Chondrocyte (in vitro differentiated cells): ENCODE measurements at regions not wholly inside any gene's neighbourhood (a gene's known extent, or its start where the extent isn't known, plus 50 kb on each side); places are given as distances from the start of the nearest gene placed in this dataset.

Experiments
- DNase-seq: peaks from one replicate; pipeline ENCODE4 v3.0.0; 2021; ENCODE audit warnings: mixed read lengths, low spot score
- H3K27ac Mint-ChIP-seq: one replicate; pipeline ENCODE4 v1.8.0; 2021; ENCODE audit warnings: mild to moderate bottlenecking, moderate library complexity, mixed read lengths; ENCODE audit not compliant: unreplicated experiment
- H3K27me3 Mint-ChIP-seq: 2 replicates; pipeline ENCODE4 v1.8.0; 2021; ENCODE audit warnings: low read depth, mixed read lengths
- H3K36me3 Mint-ChIP-seq: 2 replicates; pipeline ENCODE4 v1.8.0; 2021; ENCODE audit warnings: low read depth, mixed read lengths
- H3K4me1 Mint-ChIP-seq: 2 replicates; pipeline ENCODE4 v1.8.0; 2021; ENCODE audit warnings: low read depth, mild to moderate bottlenecking, mixed read lengths
- H3K4me3 Mint-ChIP-seq: one replicate; pipeline ENCODE4 v1.8.0; 2021; ENCODE audit warnings: mild to moderate bottlenecking, moderate library complexity, mixed read lengths; ENCODE audit not compliant: unreplicated experiment
- H3K9me3 Mint-ChIP-seq: 2 replicates; pipeline ENCODE4 v1.8.0; 2021; ENCODE audit warnings: low read depth, mixed read lengths
- TF ChIP-seq, protein P1 (sequence below): fragments of 200-600 bp; sonication (generic); IDR thresholded peaks from 2 replicates; pipeline ENCODE4 v1.5.0; 2021; ENCODE audit warnings: antibody characterized with exemption, mild to moderate bottlenecking, moderate library complexity

DNA sequence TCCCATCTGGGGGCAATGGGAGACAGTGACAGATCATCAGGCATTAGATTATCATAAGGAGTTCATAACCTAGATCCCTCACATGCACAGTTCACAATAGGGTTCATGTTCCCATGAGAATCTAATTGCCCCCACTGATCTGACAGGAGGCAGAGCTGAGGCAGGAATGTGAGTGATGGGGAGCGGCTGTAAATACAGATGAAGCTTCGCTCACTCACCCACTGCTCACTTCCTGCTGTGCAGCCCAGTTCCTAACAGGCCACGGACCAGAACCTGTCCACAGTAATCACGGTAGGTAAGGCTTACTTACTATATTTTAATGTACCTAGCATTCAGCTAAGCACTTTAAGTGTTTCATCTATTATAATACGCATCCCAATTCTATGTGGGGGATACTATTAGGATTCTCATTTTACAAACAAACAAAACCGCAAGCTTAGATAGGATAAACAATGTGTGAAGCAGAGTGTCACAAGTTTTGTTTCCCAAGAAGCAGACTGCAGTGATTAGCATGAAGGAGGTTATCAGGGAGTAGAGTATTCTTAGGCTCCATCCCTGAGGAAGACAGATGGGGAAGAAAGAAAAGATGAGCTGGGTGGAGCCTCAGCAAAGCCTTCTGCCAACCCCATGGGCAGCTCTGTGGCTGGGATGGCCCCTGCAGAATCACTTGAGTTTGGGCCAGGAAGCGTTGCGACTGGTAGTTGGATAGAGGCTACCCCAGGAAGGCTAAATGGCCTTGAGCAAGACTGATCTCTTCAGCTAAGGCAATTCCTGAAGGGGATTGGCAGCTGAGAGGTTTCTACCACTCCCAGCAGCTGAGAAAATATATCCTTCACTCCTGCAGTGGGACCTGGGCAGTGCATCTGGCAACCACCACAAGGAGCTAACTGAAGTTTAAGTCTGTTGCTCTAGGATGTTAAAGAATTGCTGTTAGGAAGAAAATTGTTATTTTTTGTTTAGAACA, 133.1 kb downstream of the MREG start:
- DNase-seq = no peak
- TF ChIP-seq, protein P1, sequence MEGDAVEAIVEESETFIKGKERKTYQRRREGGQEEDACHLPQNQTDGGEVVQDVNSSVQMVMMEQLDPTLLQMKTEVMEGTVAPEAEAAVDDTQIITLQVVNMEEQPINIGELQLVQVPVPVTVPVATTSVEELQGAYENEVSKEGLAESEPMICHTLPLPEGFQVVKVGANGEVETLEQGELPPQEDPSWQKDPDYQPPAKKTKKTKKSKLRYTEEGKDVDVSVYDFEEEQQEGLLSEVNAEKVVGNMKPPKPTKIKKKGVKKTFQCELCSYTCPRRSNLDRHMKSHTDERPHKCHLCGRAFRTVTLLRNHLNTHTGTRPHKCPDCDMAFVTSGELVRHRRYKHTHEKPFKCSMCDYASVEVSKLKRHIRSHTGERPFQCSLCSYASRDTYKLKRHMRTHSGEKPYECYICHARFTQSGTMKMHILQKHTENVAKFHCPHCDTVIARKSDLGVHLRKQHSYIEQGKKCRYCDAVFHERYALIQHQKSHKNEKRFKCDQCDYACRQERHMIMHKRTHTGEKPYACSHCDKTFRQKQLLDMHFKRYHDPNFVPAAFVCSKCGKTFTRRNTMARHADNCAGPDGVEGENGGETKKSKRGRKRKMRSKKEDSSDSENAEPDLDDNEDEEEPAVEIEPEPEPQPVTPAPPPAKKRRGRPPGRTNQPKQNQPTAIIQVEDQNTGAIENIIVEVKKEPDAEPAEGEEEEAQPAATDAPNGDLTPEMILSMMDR = no peak

DNA sequence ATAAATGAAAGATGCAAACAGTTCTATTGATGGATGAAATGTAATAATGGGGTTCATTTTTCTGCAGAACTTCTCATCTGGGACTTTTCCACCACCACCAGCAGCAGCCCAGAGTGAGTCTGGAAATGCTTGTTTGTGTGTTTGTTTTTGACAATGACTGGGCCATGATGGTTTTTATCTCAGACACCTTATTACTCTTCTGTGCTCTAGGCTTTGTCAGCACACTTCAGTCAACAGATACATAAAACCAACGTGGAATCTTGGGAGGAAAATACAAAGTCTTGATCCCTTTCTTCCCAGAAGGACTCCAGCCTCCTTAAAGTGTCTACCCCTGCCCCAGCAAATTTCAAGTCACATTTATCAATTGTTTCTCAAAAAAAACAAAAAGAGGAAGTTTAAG, 134.0 kb downstream of the MREG start:
- H3K4me3 Mint-ChIP-seq = no peak overlapping the region
- no peaks in the 10 kb centered on the region for H3K27me3 Mint-ChIP-seq
- peaks cover 14% of the 10 kb centered on the region for H3K9me3 Mint-ChIP-seq
- no peak for DNase-seq
- TF ChIP-seq, protein P1 = no peak
- H3K36me3 Mint-ChIP-seq = peaks cover 6% of the 10 kb centered on the region
- peaks cover 50% of the 10 kb centered on the region for H3K4me1 Mint-ChIP-seq
- no peak overlapping the region for H3K27ac Mint-ChIP-seq

More for the DNA sequence above, 133.1 kb downstream of the MREG start:
- Mint-ChIP-seq H3K27ac (peak overlapping the region; percentile 85), H3K27me3 (no peaks in the 10 kb centered on the region), H3K36me3 (peaks cover 6% of the 10 kb centered on the region), H3K4me3 (no peak overlapping the region), H3K9me3 (peaks cover 14% of the 10 kb centered on the region), H3K4me1 (peaks cover 59% of the 10 kb centered on the region)

DNA sequence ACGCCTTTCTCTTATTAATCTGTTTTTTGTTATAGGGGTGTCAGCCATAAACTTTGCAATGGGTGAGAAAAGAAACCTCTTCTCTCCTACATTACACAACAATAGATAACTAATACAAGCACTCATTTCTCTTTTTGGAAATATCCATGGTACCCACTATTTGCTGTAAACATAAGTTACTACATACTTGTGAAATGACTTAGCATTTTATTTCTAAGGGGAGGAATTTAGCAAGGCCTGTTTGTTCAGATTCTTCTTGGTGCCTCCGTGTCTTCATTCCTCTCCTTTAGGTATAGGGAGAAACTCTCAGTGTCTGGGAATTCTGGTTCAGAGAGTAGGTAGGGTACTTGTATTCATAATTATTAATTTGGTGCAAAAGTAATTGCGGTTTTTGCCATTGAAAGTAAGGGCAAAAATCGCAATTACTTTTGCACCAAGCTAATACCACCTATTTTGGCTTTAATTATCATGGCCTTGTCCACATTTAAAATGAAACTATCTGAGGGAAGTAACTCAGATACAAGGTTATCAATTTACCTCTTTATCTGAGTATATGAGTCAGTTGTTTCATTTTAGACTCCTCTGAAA, 134.8 kb downstream of the MREG start:
- peak overlapping the region; percentile 5 for H3K27ac Mint-ChIP-seq
- TF ChIP-seq, protein P1 = no peak
- no peak for DNase-seq
- H3K27me3 Mint-ChIP-seq = no peaks in the 10 kb centered on the region
- peaks cover 6% of the 10 kb centered on the region for H3K36me3 Mint-ChIP-seq
- peaks cover 14% of the 10 kb centered on the region for H3K9me3 Mint-ChIP-seq
- peaks cover 42% of the 10 kb centered on the region for H3K4me1 Mint-ChIP-seq
- no peak overlapping the region for H3K4me3 Mint-ChIP-seq

DNA sequence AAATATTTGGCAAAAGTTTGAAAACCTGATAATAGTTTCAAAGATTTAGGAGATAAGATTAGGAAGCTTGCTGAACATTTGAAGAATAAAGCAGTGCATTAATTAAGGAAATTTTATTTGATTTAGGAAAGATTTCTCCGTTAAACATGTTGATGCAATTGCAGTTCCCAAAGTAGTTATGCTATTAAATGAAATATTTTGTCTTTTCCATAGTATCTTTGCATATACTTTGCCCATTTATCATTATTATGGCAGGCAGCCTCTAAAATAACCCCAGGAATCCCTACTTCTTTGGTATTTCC, 136.5 kb downstream of the MREG start:
- Mint-ChIP-seq H3K9me3 (peaks cover 11% of the 10 kb centered on the region), H3K4me1 (peaks cover 30% of the 10 kb centered on the region), H3K27ac (peak overlapping the region; percentile 11), H3K36me3 (peaks cover 6% of the 10 kb centered on the region), H3K4me3 (no peak overlapping the region), H3K27me3 (no peaks in the 10 kb centered on the region)
- DNase-seq = no peak
- TF ChIP-seq, protein P1 = no peak

DNA sequence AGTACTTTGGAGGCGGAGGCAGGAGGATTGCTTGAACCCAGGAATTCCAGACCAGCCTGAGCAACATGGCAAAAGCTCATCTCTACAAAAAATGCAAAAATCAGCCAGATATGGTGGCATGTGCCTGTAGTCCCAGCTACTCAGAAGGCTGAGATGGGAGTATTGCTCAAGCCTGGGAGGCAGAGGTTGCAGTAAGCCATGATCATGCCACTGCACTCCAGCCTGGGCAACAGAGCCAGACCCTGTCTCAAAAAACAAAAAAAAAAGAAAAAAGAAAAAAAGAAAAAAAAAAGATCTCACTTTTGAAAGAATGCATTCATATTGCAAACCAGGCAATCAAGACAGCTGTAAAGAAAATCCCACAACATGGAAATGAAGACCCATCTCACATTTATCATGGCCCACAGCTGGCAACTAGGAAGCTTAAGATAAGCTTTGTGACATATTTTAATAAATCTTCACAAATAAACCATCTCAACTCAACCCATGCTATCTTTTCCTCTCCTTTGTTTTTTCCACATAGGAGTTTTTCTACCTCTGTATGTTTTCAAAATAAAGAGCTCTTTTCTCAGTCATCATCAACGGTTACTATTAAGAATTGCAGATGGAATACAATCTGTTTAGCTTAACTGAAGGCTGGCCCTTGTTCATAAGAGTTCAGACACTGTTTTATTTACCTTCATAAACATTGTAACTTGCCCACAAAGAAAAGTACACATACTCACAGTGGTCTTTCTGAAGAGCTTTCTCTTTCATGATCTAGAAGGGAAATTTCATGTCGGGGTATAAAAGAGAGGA, 137.0 kb downstream of the MREG start:
- H3K27me3 Mint-ChIP-seq = no peaks in the 10 kb centered on the region
- H3K9me3 Mint-ChIP-seq = peaks cover 11% of the 10 kb centered on the region
- peaks cover 6% of the 10 kb centered on the region for H3K36me3 Mint-ChIP-seq
- H3K4me3 Mint-ChIP-seq = no peak overlapping the region
- no peak for DNase-seq
- peak overlapping the region; percentile 11 for H3K27ac Mint-ChIP-seq
- TF ChIP-seq, protein P1 = no peak
- H3K4me1 Mint-ChIP-seq = peaks cover 25% of the 10 kb centered on the region
